K562 (cell line): ENCODE measurements at regions not wholly inside any gene's neighbourhood (a gene's known extent, or its start where the extent isn't known, plus 50 kb on each side); places are given as distances from the start of the nearest gene placed in this dataset.

Experiments used
- ATAC-seq: fragments of 200-7000 bp; cut with Tn5 transposase; 3 replicates; pipeline ENCODE4 v1.9.1; 2020; ENCODE audit warnings: moderate library complexity
- BruUV-seq: library from RNA; stranded (reverse); fragments of 400-500 nt; replicated peaks from 2 replicates; lab custom pipeline; 2021; lab: Mats Ljungman, UMichigan
- CTCF ChIA-PET: fragments of 300-600 bp; formaldehyde crosslinking; extraction: SDS; loops from one replicate; lab custom pipeline; 2021; ENCODE audit warnings: low intra/inter-chr PET ratio; lab: Yijun Ruan, JAX
- POLR2A ChIA-PET: fragments of 300-600, 350-650 bp; sonication (Branson Sonifier 250); formaldehyde crosslinking; extraction: SDS; loops from one replicate; lab custom pipeline; 2021; ENCODE audit warnings: antibody characterized with exemption, inconsistent platforms; lab: Yijun Ruan, JAX
- DNase-seq, 4 experiments: peaks; one replicate each; pipeline versions ENCODE4 v3.0.0 to v3.0.0-alpha.2; 2011 to 2018; ENCODE audit warnings: low spot score in 3 of 4, mixed read lengths in 3 of 4; ENCODE audit errors: extremely low read depth in 1 of 4
- FAIRE-seq: peaks from 2 replicates; lab custom pipeline; 2011; peaks lifted over from hg19 to GRCh38; lab: Jason Lieb, UNC
- H2AFZ ChIP-seq: 2 replicates; pipeline ENCODE4 v1.6.0; 2011; ENCODE audit warnings: low read depth, low read length, control low read depth, inconsistent platforms
- H3K27ac ChIP-seq: fragments of 200-600 bp; 3 replicates; pipeline ENCODE4 v1.8.0; 2011; ENCODE audit warnings: low read depth, mild to moderate bottlenecking, control low read depth, inconsistent platforms, low read length, moderate library complexity, mixed read lengths; ENCODE audit errors: extremely low read depth
- H3K27me3 ChIP-seq, 2 experiments: fragments of 300-600 bp in 1 of 2; 2 replicates in 1 of 2; 3 replicates in 1 of 2; pipeline versions ENCODE4 v1.6.0 to v1.8.0; 2011; ENCODE audit warnings: inconsistent platforms in 2 of 2, low read length in 2 of 2, mild to moderate bottlenecking in 1 of 2, mixed read lengths in 1 of 2, moderate library complexity in 1 of 2; ENCODE audit not compliant: control insufficient read depth in 2 of 2, insufficient read depth in 2 of 2
- H3K36me3 ChIP-seq: fragments of 300-600 bp; 3 replicates; pipeline ENCODE4 v1.8.0; 2011; ENCODE audit warnings: mild to moderate bottlenecking, low read length, inconsistent platforms; ENCODE audit not compliant: control insufficient read depth, insufficient read depth
- H3K4me1 ChIP-seq, 2 experiments: fragments of 200-600 bp in 1 of 2; replicated peaks in 1 of 2; 2 replicates in 1 of 2; 3 replicates in 1 of 2; pipeline versions ENCODE4 v1.5.1 to v1.8.0; 2011; ENCODE audit warnings: inconsistent platforms in 2 of 2, low read length in 2 of 2, mild to moderate bottlenecking in 1 of 2, mixed read lengths in 1 of 2, moderate library complexity in 1 of 2; ENCODE audit not compliant: control insufficient read depth in 2 of 2, insufficient read depth in 2 of 2
- H3K4me2 ChIP-seq: 2 replicates; pipeline ENCODE4 v1.6.1; 2011; ENCODE audit warnings: low read length, control low read depth, inconsistent platforms, mixed read lengths; ENCODE audit not compliant: insufficient read depth
- H3K4me3 ChIP-seq: fragments of 200-600 bp; sonication (generic), shearing (Covaris generic); 2 replicates; pipeline ENCODE4 v1.5.1; 2016; ENCODE audit warnings: control low read depth, inconsistent platforms
- H3K79me2 ChIP-seq: fragments of 200-600 bp; 3 replicates; pipeline ENCODE4 v1.8.0; 2011; ENCODE audit warnings: low read length, inconsistent platforms; ENCODE audit not compliant: control insufficient read depth, insufficient read depth
- H3K9ac ChIP-seq, 2 experiments: 2 replicates each; pipeline versions ENCODE4 v1.6.0 to v1.6.1; 2011; ENCODE audit warnings: low read depth in 2 of 2, low read length in 2 of 2, control low read depth in 1 of 2, inconsistent platforms in 1 of 2, mild to moderate bottlenecking in 1 of 2, mixed read lengths in 1 of 2; ENCODE audit not compliant: insufficient read depth in 1 of 2
- H3K9me1 ChIP-seq: one replicate; pipeline ENCODE4 v1.6.0; 2011; ENCODE audit warnings: inconsistent platforms, mild to moderate bottlenecking, low read length, moderate library complexity; ENCODE audit not compliant: control insufficient read depth, insufficient read depth
- H3K9me3 ChIP-seq: replicated peaks from 2 replicates; pipeline ENCODE4 v1.5.1; 2011; ENCODE audit warnings: low read depth, low read length, inconsistent platforms; ENCODE audit not compliant: control insufficient read depth, insufficient read depth
- H4K20me1 ChIP-seq: replicated peaks from 2 replicates; pipeline ENCODE4 v1.6.1; 2011; ENCODE audit warnings: low read length, inconsistent platforms, mixed read lengths; ENCODE audit not compliant: control insufficient read depth, insufficient read depth
- FOXP4 ChIP-seq: sonication (generic); formaldehyde crosslinking; IDR thresholded peaks from 2 replicates; pipeline ENCODE4 v1.8.0; 2022; ENCODE audit warnings: mild to moderate bottlenecking, missing genetic modification reagents, borderline replicate concordance
- THAP12 ChIP-seq: fragments of 250-450 bp; sonication (Bioruptor Pico); IDR thresholded peaks from 2 replicates; pipeline ENCODE4 v1.9.0; 2021; ENCODE audit warnings: mild to moderate bottlenecking, inconsistent platforms
- WGBS: fragments of 100-300 bp; shearing (Covaris generic); methylation state at CpG from one replicate; pipeline ENCODE4 v1.1.6; 2016; ENCODE audit warnings: low coverage, mixed read lengths; ENCODE audit not compliant: insufficient coverage; ENCODE audit errors: missing lambda C conversion rate; 5-methylcytosine and 5-hydroxymethylcytosine counted together
- in situ Hi-C: fragments of 300-500 bp; cut with MboI; formaldehyde crosslinking; loops from 4 replicates; pipeline ENCODE4 v1.15.0; 2018; ENCODE audit warnings: inconsistent platforms, mixed read lengths
- intact Hi-C: fragments of 100-400 bp; cut with micrococcal nuclease; formaldehyde crosslinking; loops from 2 replicates; pipeline ENCODE4 v1.14.2; 2022

GRCh38 chr10:23521735-23522134 is 82.9 kb downstream of the OTUD1 start:
- no peaks in the 10 kb centered on the region for H3K79me2 ChIP-seq
- ChIA-PET CTCF (no interaction called here), POLR2A (no interaction called here)
- no peak for ATAC-seq
- H3K27me3 ChIP-seq, result no peaks in the 10 kb centered on the region
- no peaks in the 10 kb centered on the region for H3K9me3 ChIP-seq
- no peak for FAIRE-seq
- no peaks in the 10 kb centered on the region for H3K36me3 ChIP-seq
- TF ChIP-seq THAP12 (CRISPR knock-in tag) (no peak), FOXP4 (no peak)
- no peak overlapping the region for H2AFZ ChIP-seq
- H3K9ac ChIP-seq, result no peak overlapping the region
- H3K27ac ChIP-seq, result no peak overlapping the region
- in situ Hi-C loops (loop anchor here (10.0 kb wide), 1 partner anchor 197 kb away; no protein-coding TSS in a partner anchor), intact Hi-C loops (no loop called here)
- no peaks in the 10 kb centered on the region for H4K20me1 ChIP-seq
- BruUV-seq, result no TSS peak
- no peak overlapping the region for H3K4me2 ChIP-seq
- H3K9me1 ChIP-seq, result no peaks in the 10 kb centered on the region
- H3K4me1 ChIP-seq, result no peaks in the 10 kb centered on the region
- 0% methylated on average over 1 of the region's 1 CpG for WGBS
- H3K4me3 ChIP-seq, result no peak overlapping the region
- no peak for DNase-seq
